Activated naive CD8-positive, alpha-beta T cell (primary cell): ENCODE measurements at regions not wholly inside any gene's neighbourhood (a gene's known extent, or its start where the extent isn't known, plus 50 kb on each side); places are given as distances from the start of the nearest gene placed in this dataset.

ENCODE experiments used
- H3K27ac Mint-ChIP-seq: one replicate; pipeline ENCODE4 v1.8.0; 2021; ENCODE audit warnings: mixed read lengths
- H3K27me3 Mint-ChIP-seq: one replicate; pipeline ENCODE4 v1.8.0; 2021; ENCODE audit warnings: mixed read lengths
- H3K36me3 Mint-ChIP-seq: one replicate; pipeline ENCODE4 v1.8.0; 2021; ENCODE audit warnings: mixed read lengths
- H3K4me1 Mint-ChIP-seq: one replicate; pipeline ENCODE4 v1.8.0; 2021; ENCODE audit warnings: low read depth, mixed read lengths
- H3K4me3 Mint-ChIP-seq: one replicate; pipeline ENCODE4 v1.8.0; 2021; ENCODE audit warnings: mild to moderate bottlenecking, mixed read lengths
- H3K9me3 Mint-ChIP-seq: one replicate; pipeline ENCODE4 v1.8.0; 2021; ENCODE audit warnings: low read depth, mixed read lengths

GRCh38 chr3:22091329-22091728 lies 340.3 kb upstream of the ZNF385D start:
- H3K27me3 Mint-ChIP-seq: no peaks in the 10 kb centered on the region
- H3K4me1 Mint-ChIP-seq: no peaks in the 10 kb centered on the region
- no peak overlapping the region for H3K27ac Mint-ChIP-seq
- no peaks in the 10 kb centered on the region for H3K9me3 Mint-ChIP-seq
- H3K4me3 Mint-ChIP-seq: no peak overlapping the region
- H3K36me3 Mint-ChIP-seq: no peaks in the 10 kb centered on the region

- Mint-ChIP-seq H3K36me3 (no peaks in the 10 kb centered on the region), H3K4me1 (no peaks in the 10 kb centered on the region), H3K9me3 (peaks cover 4% of the 10 kb centered on the region), H3K4me3 (no peak overlapping the region), H3K27ac (no peak overlapping the region), H3K27me3 (no peaks in the 10 kb centered on the region)
Observed at GRCh38 chr3:22098021-22098420, 347.0 kb upstream of the ZNF385D start.

- no peak overlapping the region for H3K27ac Mint-ChIP-seq
Observed at GRCh38 chr3:22101351-22101750, 350.3 kb upstream of the ZNF385D start.

GRCh38 chr3:22101811-22102210 lies 350.8 kb upstream of the ZNF385D start:
- Mint-ChIP-seq H3K4me1 (no peaks in the 10 kb centered on the region), H3K27ac (no peak overlapping the region), H3K36me3 (no peaks in the 10 kb centered on the region), H3K4me3 (no peak overlapping the region), H3K9me3 (peaks cover 4% of the 10 kb centered on the region), H3K27me3 (no peaks in the 10 kb centered on the region)

More at GRCh38 chr3:22101351-22101750, 350.3 kb upstream of the ZNF385D start:
- Mint-ChIP-seq H3K9me3 (peaks cover 4% of the 10 kb centered on the region), H3K4me3 (no peak overlapping the region), H3K4me1 (no peaks in the 10 kb centered on the region), H3K27me3 (no peaks in the 10 kb centered on the region), H3K36me3 (no peaks in the 10 kb centered on the region)

GRCh38 chr3:22103423-22103822 lies 352.4 kb upstream of the ZNF385D start:
- H3K9me3 Mint-ChIP-seq: peaks cover 4% of the 10 kb centered on the region
- no peaks in the 10 kb centered on the region for H3K27me3 Mint-ChIP-seq
- H3K4me3 Mint-ChIP-seq: no peak overlapping the region
- no peak overlapping the region for H3K27ac Mint-ChIP-seq
- H3K36me3 Mint-ChIP-seq: no peaks in the 10 kb centered on the region
- no peaks in the 10 kb centered on the region for H3K4me1 Mint-ChIP-seq

GRCh38 chr3:22106213-22106896 lies 355.3 kb upstream of the ZNF385D start:
- H3K9me3 Mint-ChIP-seq: no peaks in the 10 kb centered on the region
- no peaks in the 10 kb centered on the region for H3K36me3 Mint-ChIP-seq
- no peak overlapping the region for H3K27ac Mint-ChIP-seq
- no peaks in the 10 kb centered on the region for H3K4me1 Mint-ChIP-seq
- no peak overlapping the region for H3K4me3 Mint-ChIP-seq
- H3K27me3 Mint-ChIP-seq: no peaks in the 10 kb centered on the region

GRCh38 chr3:22111226-22111625 lies 360.2 kb upstream of the ZNF385D start:
- Mint-ChIP-seq H3K9me3 (no peaks in the 10 kb centered on the region), H3K4me3 (no peak overlapping the region), H3K4me1 (no peaks in the 10 kb centered on the region), H3K27me3 (no peaks in the 10 kb centered on the region), H3K27ac (no peak overlapping the region), H3K36me3 (no peaks in the 10 kb centered on the region)

- Mint-ChIP-seq H3K27me3 (no peaks in the 10 kb centered on the region), H3K9me3 (no peaks in the 10 kb centered on the region), H3K4me3 (no peak overlapping the region), H3K27ac (no peak overlapping the region), H3K4me1 (no peaks in the 10 kb centered on the region), H3K36me3 (no peaks in the 10 kb centered on the region)
Observed at GRCh38 chr3:22113453-22113852, 362.4 kb upstream of the ZNF385D start.

GRCh38 chr3:22115581-22115980 lies 364.6 kb upstream of the ZNF385D start:
- Mint-ChIP-seq H3K4me1 (no peaks in the 10 kb centered on the region), H3K4me3 (no peak overlapping the region), H3K36me3 (no peaks in the 10 kb centered on the region), H3K27me3 (peaks cover 2% of the 10 kb centered on the region), H3K9me3 (no peaks in the 10 kb centered on the region), H3K27ac (no peak overlapping the region)

GRCh38 chr3:22117091-22117490 lies 366.1 kb upstream of the ZNF385D start:
- H3K4me3 Mint-ChIP-seq: no peak overlapping the region

GRCh38 chr3:22117751-22118346 lies 366.8 kb upstream of the ZNF385D start:
- Mint-ChIP-seq H3K27me3 (peaks cover 2% of the 10 kb centered on the region), H3K4me1 (no peaks in the 10 kb centered on the region), H3K27ac (no peak overlapping the region), H3K36me3 (no peaks in the 10 kb centered on the region), H3K4me3 (no peak overlapping the region), H3K9me3 (no peaks in the 10 kb centered on the region)

More at GRCh38 chr3:22117091-22117490, 366.1 kb upstream of the ZNF385D start:
- no peaks in the 10 kb centered on the region for H3K9me3 Mint-ChIP-seq
- H3K4me1 Mint-ChIP-seq: no peaks in the 10 kb centered on the region
- peaks cover 2% of the 10 kb centered on the region for H3K27me3 Mint-ChIP-seq
- H3K36me3 Mint-ChIP-seq: no peaks in the 10 kb centered on the region
- H3K27ac Mint-ChIP-seq: no peak overlapping the region

- Mint-ChIP-seq H3K4me1 (no peaks in the 10 kb centered on the region), H3K36me3 (no peaks in the 10 kb centered on the region), H3K27me3 (peaks cover 2% of the 10 kb centered on the region), H3K9me3 (no peaks in the 10 kb centered on the region), H3K27ac (no peak overlapping the region), H3K4me3 (no peak overlapping the region)
Observed at GRCh38 chr3:22118542-22118941, 367.5 kb upstream of the ZNF385D start.

- no peaks in the 10 kb centered on the region for H3K9me3 Mint-ChIP-seq
- H3K36me3 Mint-ChIP-seq: no peaks in the 10 kb centered on the region
- H3K4me3 Mint-ChIP-seq: no peak overlapping the region
Observed at GRCh38 chr3:22121068-22121701, 370.2 kb upstream of the ZNF385D start.

GRCh38 chr3:22122567-22122966 lies 371.6 kb upstream of the ZNF385D start:
- H3K27me3 Mint-ChIP-seq: peaks cover 2% of the 10 kb centered on the region
- no peaks in the 10 kb centered on the region for H3K4me1 Mint-ChIP-seq
- no peaks in the 10 kb centered on the region for H3K36me3 Mint-ChIP-seq
- H3K9me3 Mint-ChIP-seq: no peaks in the 10 kb centered on the region
- H3K4me3 Mint-ChIP-seq: no peak overlapping the region
- no peak overlapping the region for H3K27ac Mint-ChIP-seq

More at GRCh38 chr3:22121068-22121701, 370.2 kb upstream of the ZNF385D start:
- H3K4me1 Mint-ChIP-seq: no peaks in the 10 kb centered on the region
- H3K27me3 Mint-ChIP-seq: peaks cover 2% of the 10 kb centered on the region
- H3K27ac Mint-ChIP-seq: no peak overlapping the region

GRCh38 chr3:22129101-22129500 lies 378.1 kb upstream of the ZNF385D start:
- Mint-ChIP-seq H3K9me3 (no peaks in the 10 kb centered on the region), H3K4me1 (no peaks in the 10 kb centered on the region), H3K27me3 (no peaks in the 10 kb centered on the region), H3K36me3 (no peaks in the 10 kb centered on the region), H3K4me3 (no peak overlapping the region), H3K27ac (no peak overlapping the region)
